Suprapubic skin (tissue), 4 donors: ENCODE measurements at regions not wholly inside any gene's neighbourhood (a gene's known extent, or its start where the extent isn't known, plus 50 kb on each side); places are given as distances from the start of the nearest gene placed in this dataset.

Source experiments
- DNase-seq, 2 donors: peaks; one replicate each; pipeline ENCODE4 v3.0.0-alpha.2; 2019; ENCODE audit warnings: low spot score in 2 of 2
- H3K27ac ChIP-seq: fragments of 200-600 bp; sonication (generic); one replicate; pipeline ENCODE4 v1.5.1; 2019
- H3K27me3 ChIP-seq: fragments of 200-600 bp; sonication (generic); one replicate; pipeline ENCODE4 v1.5.1; 2019
- H3K36me3 ChIP-seq: fragments of 200-600 bp; sonication (generic); one replicate; pipeline ENCODE4 v1.5.1; 2019
- H3K4me1 ChIP-seq: fragments of 200-600 bp; sonication (generic); one replicate; pipeline ENCODE4 v1.5.1; 2019
- H3K4me3 ChIP-seq: fragments of 200-600 bp; sonication (generic); one replicate; pipeline ENCODE4 v1.5.1; 2019; ENCODE audit warnings: mild to moderate bottlenecking
- H3K9me3 ChIP-seq: fragments of 200-600 bp; sonication (generic); one replicate; pipeline ENCODE4 v1.5.1; 2019
- EP300 ChIP-seq: sonication (generic); formaldehyde crosslinking; IDR thresholded peaks from one replicate; pipeline ENCODE4 v1.6.1; 2017; ENCODE audit warnings: antibody characterized with exemption
- POLR2A ChIP-seq, 2 donors: fragments of 450-650 bp; IDR thresholded peaks; one replicate each; pipeline ENCODE4 v1.6.1; 2017; ENCODE audit warnings: antibody characterized with exemption in 2 of 2, mild to moderate bottlenecking in 2 of 2, moderate library complexity in 2 of 2
- POLR2AphosphoS5 ChIP-seq, 3 donors: sonication (generic); formaldehyde crosslinking; IDR thresholded peaks; one replicate each; pipeline ENCODE4 v1.6.1; 2017; ENCODE audit warnings: antibody characterized with exemption in 3 of 3
- WGBS: methylation state at CpG from one replicate; pipeline ENCODE4 v1.1.5; 2018; 5-methylcytosine and 5-hydroxymethylcytosine counted together
- TF ChIP-seq, protein P1 (sequence below), 2 donors: fragments of 200-600 bp in 1 of 2; fragments of 450-650 bp in 1 of 2; sonication (generic) in 1 of 2; IDR thresholded peaks; one replicate each; pipeline ENCODE4 v1.5.1; 2016 to 2019; ENCODE audit warnings: antibody characterized with exemption in 2 of 2, mild to moderate bottlenecking in 1 of 2, moderate library complexity in 1 of 2

GRCh38 chr3:86624192-86624591 is 366.8 kb downstream of the VGLL3 start:
- Histone ChIP-seq H3K27ac (no peak overlapping the region), H3K27me3 (no peaks in the 10 kb centered on the region), H3K4me3 (no peak overlapping the region), H3K9me3 (no peaks in the 10 kb centered on the region), H3K4me1 (no peaks in the 10 kb centered on the region), H3K36me3 (no peaks in the 10 kb centered on the region)
- DNase-seq = no peak
- no peak for TF ChIP-seq EP300
- TF ChIP-seq, protein P1, sequence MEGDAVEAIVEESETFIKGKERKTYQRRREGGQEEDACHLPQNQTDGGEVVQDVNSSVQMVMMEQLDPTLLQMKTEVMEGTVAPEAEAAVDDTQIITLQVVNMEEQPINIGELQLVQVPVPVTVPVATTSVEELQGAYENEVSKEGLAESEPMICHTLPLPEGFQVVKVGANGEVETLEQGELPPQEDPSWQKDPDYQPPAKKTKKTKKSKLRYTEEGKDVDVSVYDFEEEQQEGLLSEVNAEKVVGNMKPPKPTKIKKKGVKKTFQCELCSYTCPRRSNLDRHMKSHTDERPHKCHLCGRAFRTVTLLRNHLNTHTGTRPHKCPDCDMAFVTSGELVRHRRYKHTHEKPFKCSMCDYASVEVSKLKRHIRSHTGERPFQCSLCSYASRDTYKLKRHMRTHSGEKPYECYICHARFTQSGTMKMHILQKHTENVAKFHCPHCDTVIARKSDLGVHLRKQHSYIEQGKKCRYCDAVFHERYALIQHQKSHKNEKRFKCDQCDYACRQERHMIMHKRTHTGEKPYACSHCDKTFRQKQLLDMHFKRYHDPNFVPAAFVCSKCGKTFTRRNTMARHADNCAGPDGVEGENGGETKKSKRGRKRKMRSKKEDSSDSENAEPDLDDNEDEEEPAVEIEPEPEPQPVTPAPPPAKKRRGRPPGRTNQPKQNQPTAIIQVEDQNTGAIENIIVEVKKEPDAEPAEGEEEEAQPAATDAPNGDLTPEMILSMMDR (IDR thresholded peaks at IDR 0.05) = no peak
- no peak for TF ChIP-seq POLR2A (IDR thresholded peaks at IDR 0.05)
- no peak for TF ChIP-seq POLR2AphosphoS5 (IDR thresholded peaks at IDR 0.05)
- 95% methylated on average over 2 of the region's 2 CpGs for WGBS

DNA sequence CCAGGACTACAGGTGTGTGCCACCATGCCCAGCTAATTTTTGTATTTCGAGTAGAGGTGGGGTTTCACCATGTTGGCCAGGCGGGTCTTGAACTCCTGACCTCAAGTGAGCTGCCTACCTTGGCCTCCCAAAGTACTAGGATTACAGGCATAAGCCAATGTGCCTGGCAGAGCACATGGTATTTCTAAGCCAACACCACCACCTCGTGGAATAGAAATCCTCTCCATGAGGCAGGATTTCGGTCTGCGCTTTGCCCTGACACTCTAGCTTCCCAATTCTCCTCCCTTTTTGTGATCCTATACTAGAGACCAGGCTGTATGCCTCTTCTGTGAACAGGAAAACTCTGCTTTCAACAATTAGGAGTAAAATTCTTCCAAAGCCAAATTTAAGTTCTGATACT is 372.2 kb downstream of the VGLL3 start:
- Histone ChIP-seq H3K9me3 (no peaks in the 10 kb centered on the region), H3K4me1 (no peaks in the 10 kb centered on the region), H3K4me3 (no peak overlapping the region), H3K27ac (no peak overlapping the region), H3K36me3 (no peaks in the 10 kb centered on the region), H3K27me3 (no peaks in the 10 kb centered on the region)
- TF ChIP-seq POLR2AphosphoS5 (IDR thresholded peaks at IDR 0.05) (no peak), POLR2A (IDR thresholded peaks at IDR 0.05) (no peak), EP300 (no peak)
- TF ChIP-seq, protein P1 (IDR thresholded peaks at IDR 0.05) = no peak
- 77% methylated on average over 5 of the region's 5 CpGs for WGBS
- no peak for DNase-seq

- TF ChIP-seq EP300 (no peak), POLR2A (IDR thresholded peaks at IDR 0.05) (no peak), POLR2AphosphoS5 (IDR thresholded peaks at IDR 0.05) (no peak)
- TF ChIP-seq, protein P1 (IDR thresholded peaks at IDR 0.05) = no peak
- H3K4me1 ChIP-seq = no peaks in the 10 kb centered on the region
- H3K4me3 ChIP-seq = no peak overlapping the region
- peaks cover 5% of the 10 kb centered on the region for H3K9me3 ChIP-seq
- H3K27me3 ChIP-seq = no peaks in the 10 kb centered on the region
- no peak overlapping the region for H3K27ac ChIP-seq
- 33% methylated on average over 2 of the region's 2 CpGs for WGBS
- H3K36me3 ChIP-seq = no peaks in the 10 kb centered on the region
- no peak for DNase-seq
Observed at GRCh38 chr3:86605166-86605565, 385.8 kb downstream of the VGLL3 start.

DNA sequence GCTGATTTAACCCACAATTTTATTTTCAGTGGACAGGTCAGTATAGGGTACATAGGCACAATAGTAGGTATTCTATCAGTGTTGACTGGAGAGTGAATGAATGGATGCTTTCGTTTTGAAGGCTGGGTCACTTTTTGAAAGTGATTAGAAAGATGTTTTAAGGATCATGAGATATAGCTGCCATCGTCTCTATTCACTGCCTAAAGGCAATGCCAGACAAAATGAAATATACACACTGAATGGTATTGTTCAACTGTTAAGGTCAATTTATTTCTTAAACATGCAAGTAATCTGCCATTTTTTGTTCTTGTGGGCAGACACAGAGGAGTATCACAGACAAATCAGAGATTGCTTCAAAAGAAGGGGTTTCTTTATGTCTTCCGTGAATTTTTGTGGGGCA is 395.3 kb downstream of the VGLL3 start:
- no peak for TF ChIP-seq EP300
- TF ChIP-seq, protein P1 (IDR thresholded peaks at IDR 0.05) = no peak
- TF ChIP-seq POLR2A (IDR thresholded peaks at IDR 0.05) = no peak
- no peak for TF ChIP-seq POLR2AphosphoS5 (IDR thresholded peaks at IDR 0.05)
- Histone ChIP-seq H3K4me1 (no peaks in the 10 kb centered on the region), H3K4me3 (no peak overlapping the region), H3K27me3 (no peaks in the 10 kb centered on the region), H3K36me3 (no peaks in the 10 kb centered on the region), H3K27ac (no peak overlapping the region), H3K9me3 (no peaks in the 10 kb centered on the region)
- DNase-seq = no peak
- 51% methylated on average over 3 of the region's 3 CpGs for WGBS

DNA sequence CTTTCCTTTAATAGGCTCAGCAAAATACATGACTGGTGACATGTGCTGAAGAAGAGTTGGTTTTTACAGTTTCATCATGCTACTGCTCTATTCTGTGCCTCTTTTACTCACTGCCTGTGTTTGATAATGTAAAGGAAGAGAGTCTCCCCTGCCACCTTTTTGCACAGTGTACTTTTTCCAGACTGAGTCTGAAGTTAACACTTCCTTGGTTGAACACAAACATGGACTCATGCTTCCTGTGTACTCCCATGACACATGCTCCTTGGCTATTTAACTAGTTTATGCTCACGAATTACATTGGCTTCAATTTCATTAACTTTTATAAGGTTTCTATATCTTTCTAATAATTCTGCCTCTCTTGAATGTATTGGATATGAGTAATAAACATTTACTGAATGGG is 396.1 kb downstream of the VGLL3 start:
- Histone ChIP-seq H3K9me3 (no peaks in the 10 kb centered on the region), H3K36me3 (no peaks in the 10 kb centered on the region), H3K4me1 (no peaks in the 10 kb centered on the region), H3K27me3 (no peaks in the 10 kb centered on the region), H3K27ac (no peak overlapping the region), H3K4me3 (no peak overlapping the region)
- no peak for TF ChIP-seq EP300
- TF ChIP-seq POLR2A (IDR thresholded peaks at IDR 0.05) = no peak
- TF ChIP-seq, protein P1 (IDR thresholded peaks at IDR 0.05) = no peak
- no peak for TF ChIP-seq POLR2AphosphoS5 (IDR thresholded peaks at IDR 0.05)
- 53% methylated on average over 1 of the region's 1 CpG for WGBS
- DNase-seq = no peak
